H1 (cell line): ENCODE measurements at regions not wholly inside any gene's neighbourhood (a gene's known extent, or its start where the extent isn't known, plus 50 kb on each side); places are given as distances from the start of the nearest gene placed in this dataset.

Source experiments
- CTCF ChIA-PET: fragments of 300-600 bp; sonication (Branson Sonifier 250); formaldehyde crosslinking; loops from one replicate; lab custom pipeline; 2021; ENCODE audit not compliant: partially characterized antibody; lab: Charles Lee
- POLR2A ChIA-PET: fragments of 300-600 bp; sonication (Branson Sonifier 250); formaldehyde crosslinking; loops from one replicate; lab custom pipeline; 2021; ENCODE audit warnings: inconsistent platforms; ENCODE audit not compliant: partially characterized antibody; lab: Charles Lee
- DNase-seq, 2 experiments: peaks; one replicate each; pipeline versions ENCODE4 v3.0.0 to v3.0.0-alpha.2; 2010 to 2022; ENCODE audit warnings: low spot score in 2 of 2, low read depth in 1 of 2, mixed read lengths in 1 of 2
- FAIRE-seq: peaks from 2 replicates; lab custom pipeline; 2011; peaks lifted over from hg19 to GRCh38; lab: Jason Lieb, UNC
- H2AFZ ChIP-seq: 2 replicates; pipeline ENCODE4 v1.8.1; 2012; ENCODE audit warnings: low read length, inconsistent platforms
- H2AK5ac ChIP-seq: 2 replicates; pipeline ENCODE4 v1.6.1; 2013; ENCODE audit warnings: low read depth, low read length
- H2BK120ac ChIP-seq: replicated peaks from 2 replicates; pipeline ENCODE3; 2013; ENCODE audit warnings: low read depth, low read length, inconsistent platforms
- H2BK12ac ChIP-seq: 2 replicates; pipeline ENCODE4 v1.6.1; 2013; ENCODE audit warnings: low read depth, low read length
- H2BK15ac ChIP-seq: 2 replicates; pipeline ENCODE4 v1.6.1; 2013; ENCODE audit warnings: low read length
- H2BK20ac ChIP-seq: 2 replicates; pipeline ENCODE4 v1.6.1; 2013; ENCODE audit warnings: low read length
- H2BK5ac ChIP-seq: 2 replicates; pipeline ENCODE4 v1.6.1; 2013; ENCODE audit warnings: low read depth, low read length
- H3K14ac ChIP-seq: 2 replicates; pipeline ENCODE4 v1.6.1; 2013; ENCODE audit warnings: inconsistent platforms; ENCODE audit not compliant: insufficient read length
- H3K18ac ChIP-seq: 2 replicates; pipeline ENCODE4 v1.6.1; 2013; ENCODE audit warnings: low read length; ENCODE audit errors: extremely low read depth
- H3K23ac ChIP-seq: 2 replicates; pipeline ENCODE4 v1.6.1; 2013; ENCODE audit warnings: inconsistent platforms; ENCODE audit not compliant: insufficient read length
- H3K23me2 ChIP-seq: 2 replicates; pipeline ENCODE4 v1.6.1; 2013; ENCODE audit warnings: low read depth, low read length
- H3K27ac ChIP-seq: 2 replicates; pipeline ENCODE4 v1.6.1; 2011; ENCODE audit warnings: low read depth, low read length, inconsistent platforms
- H3K27me3 ChIP-seq, 4 experiments: replicated peaks in 1 of 4; 1 replicate in 1 of 4; 2 replicates in 3 of 4; pipeline versions ENCODE4 v1.6.1 to v1.8.1; 2011 to 2013; ENCODE audit warnings: low read length in 3 of 4, mild to moderate bottlenecking in 3 of 4, inconsistent platforms in 2 of 4, mixed read lengths in 2 of 4, moderate library complexity in 1 of 4; ENCODE audit not compliant: control insufficient read depth in 3 of 4, insufficient read depth in 3 of 4; ENCODE audit errors: extremely low read depth in 1 of 4
- H3K36me3 ChIP-seq, 4 experiments: 2 replicates each; pipeline versions ENCODE4 v1.6.1 to v1.8.1; 2011 to 2013; ENCODE audit warnings: mild to moderate bottlenecking in 4 of 4, low read length in 3 of 4, moderate library complexity in 2 of 4, control low read depth in 1 of 4, inconsistent platforms in 1 of 4; ENCODE audit not compliant: insufficient read depth in 4 of 4, control insufficient read depth in 2 of 4
- H3K4ac ChIP-seq: replicated peaks from 2 replicates; pipeline ENCODE3; 2013; ENCODE audit warnings: low read length, low read depth, mixed read lengths, inconsistent platforms; ENCODE audit not compliant: insufficient read length
- H3K4me1 ChIP-seq, 4 experiments: replicated peaks in 1 of 4; 1 replicate in 1 of 4; 2 replicates in 3 of 4; pipeline versions ENCODE4 v1.6.1 to v1.8.1; 2011 to 2013; ENCODE audit warnings: low read length in 3 of 4, inconsistent platforms in 2 of 4, mixed read lengths in 1 of 4; ENCODE audit not compliant: insufficient read depth in 4 of 4, control insufficient read depth in 3 of 4
- H3K4me2 ChIP-seq, 2 experiments: 2 replicates each; pipeline versions ENCODE4 v1.6.1 to v1.8.1; 2011 to 2013; ENCODE audit warnings: low read depth in 2 of 2, low read length in 2 of 2, control low read depth in 1 of 2, inconsistent platforms in 1 of 2, mild to moderate bottlenecking in 1 of 2; ENCODE audit not compliant: insufficient read depth in 1 of 2
- H3K4me3 ChIP-seq, 4 experiments: fragments of 200-600, 300-600 bp in 1 of 4; sonication (generic), shearing (Covaris generic), sonication (Bioruptor Twin) in 1 of 4; 2 replicates each; pipeline versions ENCODE4 v1.5.1 to v1.8.1; 2011 to 2016; ENCODE audit warnings: low read length in 4 of 4, low read depth in 3 of 4, control low read depth in 2 of 4, inconsistent platforms in 2 of 4, mild to moderate bottlenecking in 2 of 4, mixed read lengths in 1 of 4, moderate library complexity in 1 of 4; ENCODE audit not compliant: insufficient read depth in 2 of 4; ENCODE audit errors: extremely low read depth in 1 of 4
- H3K56ac ChIP-seq: replicated peaks from 2 replicates; pipeline ENCODE3; 2013; ENCODE audit warnings: low read depth, mild to moderate bottlenecking, mixed read lengths, low read length, inconsistent platforms; ENCODE audit not compliant: insufficient read length
- H3K79me1 ChIP-seq: 2 replicates; pipeline ENCODE4 v1.6.1; 2013; ENCODE audit warnings: low read depth, low read length, control low read depth
- H3K79me2 ChIP-seq, 2 experiments: 2 replicates each; pipeline versions ENCODE4 v1.6.1 to v1.8.1; 2012 to 2013; ENCODE audit warnings: low read length in 2 of 2, mild to moderate bottlenecking in 2 of 2, inconsistent platforms in 1 of 2; ENCODE audit not compliant: insufficient read depth in 2 of 2, control insufficient read depth in 1 of 2
- H3K9ac ChIP-seq, 4 experiments: replicated peaks in 1 of 4; 1 replicate in 1 of 4; 2 replicates in 3 of 4; pipeline versions ENCODE4 v1.6.1 to v1.8.1; 2011 to 2013; ENCODE audit warnings: low read depth in 3 of 4, low read length in 3 of 4, control low read depth in 2 of 4, mild to moderate bottlenecking in 2 of 4, moderate library complexity in 2 of 4, inconsistent platforms in 1 of 4; ENCODE audit errors: extremely low read depth in 1 of 4
- H3K9me3 ChIP-seq, 2 experiments: 2 replicates each; pipeline versions ENCODE4 v1.6.1 to v1.8.1; 2012 to 2013; ENCODE audit warnings: mild to moderate bottlenecking in 2 of 2, moderate library complexity in 2 of 2, control low read depth in 1 of 2, inconsistent platforms in 1 of 2, low read depth in 1 of 2, low read length in 1 of 2, mixed read lengths in 1 of 2; ENCODE audit not compliant: insufficient read depth in 2 of 2
- H4K20me1 ChIP-seq, 2 experiments: replicated peaks in 1 of 2; 2 replicates each; pipeline versions ENCODE3 to v1.8.1; 2011 to 2013; ENCODE audit warnings: inconsistent platforms in 2 of 2, low read length in 2 of 2, mild to moderate bottlenecking in 1 of 2; ENCODE audit not compliant: insufficient read depth in 2 of 2, control insufficient read depth in 1 of 2
- H4K5ac ChIP-seq: 2 replicates; pipeline ENCODE4 v1.6.1; 2013; ENCODE audit warnings: low read length, low read depth, mixed read lengths, inconsistent platforms; ENCODE audit not compliant: insufficient read length
- H4K8ac ChIP-seq: 2 replicates; pipeline ENCODE4 v1.8.0; 2013; ENCODE audit warnings: mild to moderate bottlenecking, moderate library complexity, low read length, inconsistent platforms; ENCODE audit not compliant: insufficient read depth; ENCODE audit errors: extremely low read depth
- H4K91ac ChIP-seq: replicated peaks from 2 replicates; pipeline ENCODE3; 2013; ENCODE audit warnings: low read length, mixed read lengths, inconsistent platforms; ENCODE audit not compliant: insufficient read length
- BACH1 ChIP-seq: IDR thresholded peaks from 2 replicates; pipeline ENCODE4 v1.6.1; 2012; ENCODE audit warnings: low read length, improper control_type of control experiment
- JUN ChIP-seq: IDR thresholded peaks from 2 replicates; pipeline ENCODE4 v1.6.1; 2011; ENCODE audit warnings: low read depth, mild to moderate bottlenecking, improper control_type of control experiment, low read length
- KDM5A ChIP-seq: fragments of 200-600 bp; IDR thresholded peaks from 2 replicates; pipeline ENCODE4 v1.7.1; 2012; ENCODE audit warnings: mild to moderate bottlenecking, low read length, inconsistent platforms, mixed read lengths
- RFX5 ChIP-seq: IDR thresholded peaks from 2 replicates; pipeline ENCODE4 v1.6.1; 2011; ENCODE audit warnings: low read depth, low read length, improper control_type of control experiment, borderline replicate concordance
- SP1 ChIP-seq: IDR thresholded peaks from 2 replicates; pipeline ENCODE4 v1.6.1; 2011; ENCODE audit warnings: low read depth, low read length
- SUZ12 ChIP-seq: fragments of 200-600 bp; sonication (generic); IDR thresholded peaks from 2 replicates; pipeline ENCODE4 v1.6.1; 2012; ENCODE audit warnings: mild to moderate bottlenecking, inconsistent platforms, low read length, moderate library complexity, mixed read lengths
- TEAD4 ChIP-seq: IDR thresholded peaks from 2 replicates; pipeline ENCODE4 v1.6.1; 2012; ENCODE audit warnings: low read depth, low read length, inconsistent platforms, mixed read lengths

GRCh38 chr3:74210739-74211138 is 403.7 kb downstream of the CNTN3 start:
- Histone ChIP-seq H4K5ac (no peak overlapping the region), H2BK12ac (no peak overlapping the region), H2AK5ac (no peak overlapping the region), H3K4me2 (no peak overlapping the region), H4K91ac (no peak overlapping the region), H4K8ac (no peak overlapping the region), H3K9me3 (no peaks in the 10 kb centered on the region), H2AFZ (no peak overlapping the region), H3K14ac (no peak overlapping the region), H3K23me2 (no peaks in the 10 kb centered on the region), H2BK15ac (no peak overlapping the region), H3K9ac (no peak overlapping the region), H3K4me3 (no peak overlapping the region), H3K36me3 (no peaks in the 10 kb centered on the region), H3K18ac (no peak overlapping the region), H2BK120ac (no peak overlapping the region), H3K4ac (no peak overlapping the region), H3K79me1 (no peaks in the 10 kb centered on the region), H3K27ac (no peak overlapping the region), H4K20me1 (no peaks in the 10 kb centered on the region), H3K79me2 (no peaks in the 10 kb centered on the region), H2BK20ac (no peak overlapping the region), H3K23ac (no peak overlapping the region), H2BK5ac (no peak overlapping the region), H3K27me3 (no peaks in the 10 kb centered on the region), H3K4me1 (no peaks in the 10 kb centered on the region), H3K56ac (no peak overlapping the region)
- FAIRE-seq = no peak
- ChIA-PET POLR2A (no interaction called here), CTCF (interaction anchor here (0.6 to 1.3 kb wide), 2 partner anchors 14 to 87 kb away, joined by 3 read pairs; no protein-coding TSS in a partner anchor)
- TF ChIP-seq SUZ12 (no peak), JUN (no peak), BACH1 (no peak), RFX5 (no peak), SP1 (no peak), TEAD4 (no peak), KDM5A (no peak)
- DNase-seq = no peak
